ENCODE measurements at regions not wholly inside any gene's neighbourhood (a gene's known extent, or its start where the extent isn't known, plus 50 kb on each side); places are given as distances from the start of the nearest gene placed in this dataset.

DNA sequence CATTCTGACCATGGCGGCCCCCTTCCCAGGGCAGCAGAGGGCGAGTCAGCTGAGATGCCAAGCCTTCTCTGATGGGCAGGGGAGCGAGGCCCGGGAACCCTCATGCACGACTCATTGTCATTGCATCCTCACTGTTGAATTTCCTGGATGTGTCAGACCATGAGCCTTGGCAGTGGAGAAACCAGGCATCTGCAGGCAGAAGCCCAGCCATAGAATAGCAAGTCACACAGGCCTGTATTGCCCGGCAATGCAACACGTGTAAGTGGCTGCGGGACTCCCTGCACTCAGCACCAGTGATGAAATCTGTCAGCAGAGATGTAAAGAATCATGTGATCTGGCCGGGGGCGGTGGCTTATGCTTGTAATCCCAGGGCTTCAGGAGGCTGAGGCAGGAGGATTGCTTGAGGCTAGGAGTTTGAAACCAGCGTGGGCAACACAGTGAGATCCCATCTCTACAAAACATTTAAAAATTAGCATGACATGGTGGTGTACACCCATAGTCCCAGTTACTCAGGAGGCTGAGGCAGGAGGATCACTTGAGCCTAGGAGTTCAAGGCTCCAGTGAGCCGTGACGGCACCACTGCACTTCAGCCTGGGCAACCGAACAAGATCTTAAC, 199.7 kb downstream of the KATNAL1 start:
- DNase-seq (ENCODE audit: low spot score): no peak

DNA sequence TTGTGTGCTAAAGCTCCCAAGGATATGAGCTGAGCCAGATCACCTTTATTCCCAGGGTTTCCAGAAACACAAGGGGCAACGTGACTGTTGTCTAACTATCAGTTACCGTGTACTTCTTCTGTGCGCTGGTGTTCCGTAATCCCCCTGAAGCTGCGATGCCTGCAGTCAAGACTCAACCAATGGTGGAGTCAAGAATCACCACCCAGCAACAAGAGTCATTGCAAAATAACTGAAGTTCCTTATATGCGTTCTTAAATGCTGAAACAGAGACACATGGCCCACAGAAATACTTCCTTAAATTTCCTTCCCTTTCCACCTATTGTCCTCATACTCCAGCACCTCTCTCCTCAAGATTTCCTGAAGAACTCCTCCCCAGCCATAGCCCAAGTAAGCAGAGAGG, 200.2 kb downstream of the KATNAL1 start:
- DNase-seq (ENCODE audit: low spot score): no peak

DNA sequence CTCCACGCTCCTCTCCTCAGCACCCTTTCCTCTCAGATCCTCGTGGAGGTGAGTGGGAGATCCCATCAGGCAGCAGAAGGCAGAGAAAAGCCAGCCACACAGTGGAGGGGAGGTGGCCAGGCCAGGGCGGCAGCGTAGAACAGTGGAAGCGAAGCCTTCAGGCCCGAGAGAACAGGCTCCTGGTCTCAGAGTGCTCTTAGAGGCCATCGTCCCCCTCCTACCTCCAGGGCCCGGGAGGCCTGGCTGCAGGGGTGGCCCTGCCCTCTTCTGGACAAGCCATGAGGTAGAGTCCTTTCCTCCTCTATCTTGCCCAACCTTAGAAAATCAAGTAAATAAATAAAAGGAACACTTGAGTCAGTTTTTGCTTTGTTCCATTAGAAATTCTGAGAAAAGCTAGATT, 202.0 kb downstream of the KATNAL1 start:
- DNase-seq (ENCODE audit: low spot score): no peak

DNA sequence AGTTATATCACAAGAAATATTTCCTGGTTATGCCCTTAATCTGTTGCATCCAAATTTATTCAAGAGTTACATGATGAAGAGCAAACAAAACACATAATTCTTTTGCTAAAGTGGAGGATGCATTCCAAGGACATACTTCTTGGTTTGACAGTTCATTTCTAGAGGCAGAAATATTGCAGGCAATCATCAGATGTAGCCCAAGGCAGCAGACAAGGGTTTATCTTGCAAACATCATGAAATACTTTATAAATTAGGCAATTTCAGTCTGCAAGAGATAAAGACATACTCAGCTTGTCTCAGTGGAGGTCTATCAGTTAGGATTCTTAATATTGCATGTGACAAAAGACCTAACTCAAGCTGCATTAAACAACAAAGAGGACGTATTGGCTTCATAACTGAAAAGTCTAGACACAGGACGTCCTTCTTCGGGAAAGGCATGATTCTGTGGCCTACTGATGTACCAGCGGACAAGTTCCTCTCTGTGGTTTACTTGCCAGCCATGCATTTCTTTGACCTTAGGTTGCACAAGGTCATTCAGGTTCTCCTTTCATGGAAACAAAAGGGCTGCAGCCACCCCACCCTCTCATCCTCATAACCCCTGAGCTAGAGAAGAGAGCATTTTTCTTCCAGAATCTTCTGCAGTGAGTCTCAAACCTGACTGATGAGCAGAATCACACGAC, 204.1 kb downstream of the KATNAL1 start:
- DNase-seq (ENCODE audit: low spot score): no peak

DNA sequence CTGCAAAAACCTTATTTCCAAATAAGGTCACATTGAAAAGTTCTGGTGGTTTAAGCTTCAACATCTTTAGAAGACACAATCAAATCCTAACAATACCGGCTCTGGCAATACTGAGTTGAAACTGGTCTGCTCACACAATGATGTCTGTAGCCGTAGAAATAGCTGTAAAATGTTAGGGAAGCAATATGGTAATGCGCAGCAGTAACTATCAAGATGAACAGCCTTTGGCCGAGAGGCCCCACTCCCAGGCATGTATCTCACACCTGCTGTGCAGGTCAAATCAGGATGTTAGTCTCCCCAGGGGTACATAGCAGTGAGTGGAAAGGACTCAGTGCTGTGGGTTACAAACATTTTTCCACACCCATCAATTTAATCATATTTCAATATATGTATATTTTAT, 207.1 kb downstream of the KATNAL1 start:
- DNase-seq (ENCODE audit: low spot score): no peak

DNA sequence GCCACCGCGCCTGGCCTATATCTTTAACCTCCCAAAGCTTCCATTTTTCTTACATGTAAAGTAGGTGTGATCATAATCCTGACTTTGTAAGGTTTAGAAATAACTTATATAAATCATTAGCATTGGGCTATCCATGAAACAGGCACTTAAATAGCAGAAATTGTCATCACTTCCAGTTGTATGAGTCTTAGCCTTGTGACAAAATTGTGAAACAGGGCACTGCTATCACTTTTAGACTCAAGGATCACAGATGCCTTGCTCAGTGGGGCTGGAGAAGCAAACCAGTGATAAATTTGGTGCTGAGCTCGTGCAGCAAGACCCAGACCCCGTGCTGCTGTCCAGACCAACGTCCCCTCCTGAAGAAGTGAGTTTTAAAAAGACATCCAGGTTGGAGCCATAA, 209.7 kb downstream of the KATNAL1 start:
- DNase-seq (ENCODE audit: low spot score): no peak

DNA sequence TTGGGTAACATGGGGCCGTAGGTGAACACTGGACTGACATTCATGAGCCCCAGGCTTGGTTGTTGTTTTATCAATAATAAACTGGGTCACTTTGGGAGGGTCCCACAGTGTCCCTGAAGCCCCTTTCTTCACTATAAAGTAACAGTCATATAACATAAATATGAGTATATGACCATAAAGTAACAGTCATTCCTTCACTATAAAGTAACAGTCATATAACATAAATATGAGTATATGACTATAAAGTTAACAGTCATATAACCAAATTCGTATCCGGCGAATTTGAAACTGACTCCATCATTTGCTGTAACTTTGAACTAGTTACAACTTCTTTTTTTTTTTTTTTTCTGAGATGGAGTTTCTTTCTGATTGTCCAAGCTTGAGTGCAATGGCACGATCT, 210.3 kb downstream of the KATNAL1 start:
- DNase-seq (ENCODE audit: low spot score): no peak

DNA sequence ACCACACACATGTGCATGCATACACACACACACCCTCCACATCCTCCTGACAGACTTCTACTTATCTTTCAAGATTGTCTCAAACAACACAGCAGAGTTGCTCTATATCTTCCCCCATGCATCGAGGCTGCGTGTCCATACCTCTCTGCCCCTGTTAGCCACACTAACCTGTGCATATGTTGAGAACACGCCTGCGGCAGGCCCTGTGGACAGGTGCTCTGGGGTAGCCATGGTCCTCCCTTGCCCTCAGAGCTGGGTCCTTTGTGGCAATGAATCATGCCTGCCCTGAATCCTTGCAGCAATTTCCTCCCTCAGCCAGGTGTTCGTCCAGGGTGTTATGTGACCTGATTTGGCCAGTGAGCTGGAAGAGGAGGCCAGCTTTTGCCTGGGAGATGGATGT, 213.3 kb downstream of the KATNAL1 start:
- no peak for DNase-seq (ENCODE audit: low spot score)

DNA sequence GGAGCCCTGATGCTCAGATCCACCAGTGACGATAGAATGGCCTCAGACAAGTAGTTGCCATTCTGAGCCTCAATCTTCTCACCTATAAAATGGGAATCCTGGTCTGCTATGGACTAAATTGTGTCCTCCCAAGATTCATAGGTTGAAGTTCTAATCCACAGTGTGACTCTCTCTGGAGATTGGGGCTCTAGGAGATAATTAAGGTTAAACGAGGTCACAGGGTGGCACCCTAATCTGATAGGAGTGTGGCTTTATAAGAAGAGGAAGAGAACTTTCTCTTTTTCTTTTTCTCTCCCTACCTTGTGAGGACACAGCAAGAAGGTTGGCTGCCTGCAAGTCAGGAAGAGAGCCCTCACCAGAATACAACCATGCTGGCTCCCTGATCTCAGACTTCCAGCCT, 214.1 kb downstream of the KATNAL1 start:
- no peak for DNase-seq (ENCODE audit: low spot score)

DNA sequence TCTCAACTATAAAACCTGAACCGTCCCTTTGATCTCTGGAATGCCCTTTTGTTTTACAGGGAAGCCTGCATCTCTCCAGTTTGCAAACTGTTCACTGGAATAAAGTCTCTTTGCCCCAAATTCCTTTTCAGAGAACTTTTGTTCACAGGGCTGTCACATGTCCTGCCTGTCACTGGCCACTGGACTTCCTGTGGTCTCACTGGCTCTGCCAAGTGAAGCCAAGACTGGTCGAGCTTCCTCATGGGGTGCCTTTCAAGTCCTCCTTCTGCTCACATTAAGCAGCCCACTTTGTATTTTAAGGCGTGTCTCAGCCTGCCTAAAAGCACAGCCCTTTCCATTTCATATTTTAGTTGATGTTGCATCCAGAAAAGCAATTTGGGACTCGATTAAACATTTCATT, 215.7 kb downstream of the KATNAL1 start:
- DNase-seq (ENCODE audit: low spot score): no peak

DNA sequence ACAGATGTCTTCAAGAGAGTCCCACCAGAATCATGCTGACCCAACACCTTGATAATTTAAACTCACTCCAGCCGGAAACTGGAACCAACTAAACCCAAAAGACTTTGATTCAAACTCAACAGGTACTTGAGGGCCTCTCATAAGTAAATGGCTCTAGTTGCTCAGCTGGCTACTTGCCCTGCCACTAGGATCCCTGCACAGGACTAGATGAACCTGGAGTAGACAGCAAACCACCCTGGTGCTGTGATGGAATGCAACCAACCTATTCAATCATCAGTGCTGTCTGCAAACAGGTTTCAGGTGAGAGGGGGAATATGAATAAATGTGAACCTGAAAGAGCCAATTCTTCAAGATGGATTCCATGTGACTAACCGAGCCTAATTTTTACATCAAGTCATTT, 216.3 kb downstream of the KATNAL1 start:
- DNase-seq (ENCODE audit: low spot score): no peak

DNA sequence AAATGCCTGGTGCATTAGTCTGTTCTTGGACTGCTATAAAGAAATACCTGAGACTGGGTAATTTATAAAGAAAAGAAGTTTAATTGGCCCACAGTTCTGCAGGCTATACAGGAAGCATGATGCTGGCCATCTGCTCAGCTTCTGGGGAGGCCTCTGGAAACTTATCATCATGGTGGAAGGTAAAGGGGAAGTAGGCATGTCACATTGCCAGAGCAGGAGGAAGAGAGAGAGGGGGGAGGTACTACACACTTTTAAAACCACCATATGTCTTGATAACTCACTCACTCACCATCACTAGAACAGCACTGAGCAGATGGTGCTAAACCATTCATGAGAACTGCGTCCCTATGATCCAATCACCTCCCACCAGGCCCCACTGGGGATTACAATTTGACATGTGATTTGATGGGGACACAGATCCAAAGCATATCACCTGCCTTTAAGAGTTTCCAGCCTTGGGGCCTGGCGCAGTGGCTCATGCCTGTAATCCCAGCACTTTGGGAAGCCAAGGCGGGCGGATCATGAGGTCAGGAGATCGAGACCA, 219.0 kb downstream of the KATNAL1 start:
- no peak for DNase-seq (ENCODE audit: low spot score)

DNA sequence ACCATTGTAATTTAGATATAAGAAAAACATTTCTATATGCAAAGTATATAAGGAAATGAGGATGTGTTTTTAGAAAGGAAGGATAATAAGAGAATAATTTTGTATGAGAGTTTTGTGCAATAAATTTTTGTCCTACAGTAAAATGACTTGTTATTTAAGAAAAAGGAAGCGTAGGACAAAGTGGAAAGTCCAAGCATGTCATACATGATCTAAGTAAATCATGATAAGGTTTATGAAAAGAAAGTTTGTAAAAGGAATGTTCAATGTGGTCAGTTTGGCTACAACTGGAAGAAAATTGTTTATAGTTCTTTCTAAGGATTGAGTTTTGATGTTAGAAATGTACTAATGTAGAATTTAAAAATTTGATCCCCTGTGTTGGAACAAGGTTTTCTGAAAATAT, 222.3 kb downstream of the KATNAL1 start:
- no peak for DNase-seq (ENCODE audit: low spot score)

DNA sequence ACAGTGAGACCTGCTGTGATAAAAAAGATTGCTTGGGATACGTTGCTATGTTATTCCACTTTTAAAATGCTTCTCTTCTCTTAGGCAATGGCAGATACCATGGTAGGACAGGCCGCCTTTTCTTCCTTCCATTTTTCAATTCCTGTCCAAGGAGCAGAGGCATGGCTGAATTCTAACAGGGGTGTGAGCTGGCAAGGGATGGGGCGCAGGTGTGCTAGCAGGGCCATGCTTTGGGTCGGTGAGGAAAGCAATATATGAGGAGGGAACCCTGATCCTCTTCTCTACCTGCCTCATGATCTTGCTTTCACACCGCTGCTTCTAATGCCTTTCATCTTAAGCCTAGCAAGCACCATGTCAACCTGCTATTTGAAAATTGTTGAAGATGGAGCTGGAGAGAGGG, 225.0 kb downstream of the KATNAL1 start:
- DNase-seq (ENCODE audit: low spot score): no peak

DNA sequence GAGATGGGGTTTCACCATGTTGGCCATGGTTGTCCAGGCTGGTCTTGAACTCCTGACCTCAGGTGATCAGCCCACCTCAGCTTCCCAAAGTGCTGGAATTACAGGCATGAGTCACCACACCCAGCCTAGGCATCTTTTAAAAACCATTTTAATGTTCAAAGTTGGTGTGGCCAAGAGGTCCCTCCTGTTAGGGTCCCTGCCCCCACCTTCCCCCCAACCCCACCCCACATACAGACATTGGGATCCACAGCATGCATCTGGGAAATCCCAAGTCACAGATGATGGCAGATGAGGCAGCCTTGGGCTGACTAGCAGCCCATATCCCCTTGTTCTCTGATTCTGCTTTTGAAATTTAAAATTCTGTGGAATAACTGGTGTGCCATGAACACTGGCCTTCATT, 226.0 kb downstream of the KATNAL1 start:
- no peak for DNase-seq (ENCODE audit: low spot score)

DNA sequence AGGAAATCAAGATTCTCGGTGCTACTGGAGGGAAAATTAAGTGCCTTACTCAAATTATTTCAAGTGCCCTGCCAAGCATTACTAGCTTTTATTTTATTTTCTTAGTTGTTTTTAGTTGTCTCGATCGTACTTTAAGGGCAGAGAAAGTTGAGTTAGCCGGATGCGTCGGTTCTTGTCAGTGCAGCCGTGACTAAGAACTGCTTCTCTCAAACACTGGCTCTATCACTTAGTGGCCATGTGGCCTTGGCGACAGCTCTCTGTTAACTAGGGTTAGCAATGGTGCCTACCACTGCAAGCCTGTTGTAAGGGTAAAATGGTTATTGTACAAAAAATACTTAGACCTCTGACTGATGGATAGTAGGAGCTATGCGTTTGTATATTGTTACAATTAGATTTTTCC, 227.8 kb downstream of the KATNAL1 start:
- DNase-seq (ENCODE audit: low spot score): no peak

DNA sequence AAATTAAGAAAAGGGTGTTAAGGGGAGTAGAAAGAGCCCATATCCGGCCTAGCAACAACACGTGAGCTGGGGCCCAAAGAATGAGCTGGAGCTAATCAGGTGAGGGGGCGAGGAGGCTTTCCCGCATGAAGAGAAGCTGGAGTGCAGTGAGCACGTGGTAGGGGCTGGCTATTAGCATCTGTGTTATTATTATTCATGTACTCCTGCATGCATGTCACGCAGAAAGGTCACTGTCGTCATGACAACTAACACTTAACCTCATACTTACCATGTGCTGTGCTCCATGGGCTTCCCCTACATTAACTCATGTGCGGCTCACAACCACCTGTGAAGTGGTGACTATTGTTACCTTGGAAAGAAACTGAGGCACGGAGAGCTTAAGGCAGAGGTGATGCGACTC, 227.6 kb upstream of the UBL3 start:
- DNase-seq (ENCODE audit: low spot score): no peak

DNA sequence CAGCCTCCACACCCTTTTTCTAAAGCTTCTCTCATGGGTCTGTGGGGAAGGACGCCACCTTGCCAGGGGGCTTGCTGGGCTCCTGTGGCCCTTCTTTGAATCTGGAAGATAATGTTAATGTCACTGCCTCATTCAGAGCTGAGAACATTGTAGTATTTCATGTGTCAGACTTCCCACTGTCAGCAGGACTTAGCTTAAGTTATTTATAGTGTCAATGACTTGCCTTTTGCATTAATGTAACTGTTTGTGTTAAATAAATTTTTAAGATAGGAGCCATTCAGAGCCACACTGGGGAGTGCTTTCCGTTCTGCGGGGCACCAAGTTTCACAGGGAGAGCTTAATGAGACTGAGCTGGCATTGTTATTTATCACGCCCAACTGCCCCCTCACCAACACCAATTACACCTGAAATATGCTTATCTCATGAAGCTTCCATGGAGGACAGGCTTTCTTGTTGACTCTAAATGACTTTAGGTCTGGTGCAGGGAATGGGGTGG, 226.9 kb upstream of the UBL3 start:
- DNase-seq (ENCODE audit: low spot score): no peak

DNA sequence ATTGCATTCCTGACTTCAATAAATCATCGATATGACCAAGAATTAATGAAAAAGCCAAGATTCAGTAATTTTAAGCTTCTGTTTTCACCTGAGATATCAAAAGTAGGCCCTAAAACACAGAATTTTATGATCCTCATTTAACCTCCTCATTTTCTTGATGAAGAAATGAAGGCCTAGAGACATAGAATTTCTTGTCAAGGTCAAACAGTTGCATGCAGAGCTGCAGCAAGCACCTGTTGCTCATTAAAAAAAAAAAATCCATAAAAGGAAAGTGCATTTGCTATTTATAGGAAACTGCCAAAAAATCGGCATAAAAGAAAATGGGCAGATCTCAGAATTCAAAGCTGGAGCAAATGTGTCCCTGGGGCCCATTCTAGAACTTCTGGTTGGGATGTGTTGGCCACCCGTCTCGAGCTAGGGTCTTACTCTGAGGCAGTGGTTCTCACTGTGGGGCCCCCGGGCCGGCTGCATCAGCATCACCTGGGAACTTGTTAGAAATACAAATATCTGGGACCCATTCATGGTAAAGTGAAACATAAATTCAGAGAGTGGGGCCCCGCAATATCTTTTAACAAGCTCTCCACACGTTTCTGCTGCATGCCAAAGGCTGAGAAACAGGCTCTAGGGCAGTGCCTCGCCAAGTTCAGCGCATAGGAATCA, 224.7 kb upstream of the UBL3 start:
- no peak for DNase-seq (ENCODE audit: low spot score)

DNA sequence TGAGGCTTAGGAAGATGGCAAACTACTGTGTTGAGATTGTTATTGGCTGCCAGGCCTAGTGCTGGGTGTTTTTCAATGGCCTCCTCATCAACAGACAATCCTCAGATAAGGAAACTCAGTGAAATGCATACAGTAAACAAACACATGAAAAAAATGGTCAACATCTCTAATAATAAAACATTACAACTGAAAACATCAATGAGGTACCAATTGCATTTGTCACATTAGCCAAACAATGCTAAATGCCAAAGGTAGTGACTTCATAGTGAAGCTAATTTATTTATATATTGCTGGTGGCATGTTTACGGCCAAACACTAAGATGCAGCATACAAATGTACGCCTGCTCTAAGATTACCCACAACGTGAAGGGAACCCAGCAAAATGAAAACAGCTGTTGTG, 224.0 kb upstream of the UBL3 start:
- DNase-seq (ENCODE audit: low spot score): no peak

DNA sequence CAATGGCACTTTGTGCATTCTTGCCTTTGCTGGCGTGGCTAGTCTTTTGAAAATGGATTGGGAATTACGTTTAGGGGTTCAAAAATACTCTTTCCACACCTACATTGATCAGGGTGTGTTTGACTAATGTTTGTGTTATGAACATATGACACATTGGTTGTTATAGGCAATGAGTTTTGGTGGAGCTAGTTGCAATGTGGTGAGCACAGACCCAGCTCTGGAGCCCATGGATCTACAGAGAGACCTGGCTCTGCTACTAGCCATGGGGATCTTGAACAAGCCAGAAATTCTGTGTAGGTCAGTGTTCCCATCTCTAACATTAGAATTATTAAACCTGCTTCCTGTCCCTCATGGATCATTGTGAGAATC, 222.4 kb upstream of the UBL3 start:
- no peak for DNase-seq (ENCODE audit: low spot score)

DNA sequence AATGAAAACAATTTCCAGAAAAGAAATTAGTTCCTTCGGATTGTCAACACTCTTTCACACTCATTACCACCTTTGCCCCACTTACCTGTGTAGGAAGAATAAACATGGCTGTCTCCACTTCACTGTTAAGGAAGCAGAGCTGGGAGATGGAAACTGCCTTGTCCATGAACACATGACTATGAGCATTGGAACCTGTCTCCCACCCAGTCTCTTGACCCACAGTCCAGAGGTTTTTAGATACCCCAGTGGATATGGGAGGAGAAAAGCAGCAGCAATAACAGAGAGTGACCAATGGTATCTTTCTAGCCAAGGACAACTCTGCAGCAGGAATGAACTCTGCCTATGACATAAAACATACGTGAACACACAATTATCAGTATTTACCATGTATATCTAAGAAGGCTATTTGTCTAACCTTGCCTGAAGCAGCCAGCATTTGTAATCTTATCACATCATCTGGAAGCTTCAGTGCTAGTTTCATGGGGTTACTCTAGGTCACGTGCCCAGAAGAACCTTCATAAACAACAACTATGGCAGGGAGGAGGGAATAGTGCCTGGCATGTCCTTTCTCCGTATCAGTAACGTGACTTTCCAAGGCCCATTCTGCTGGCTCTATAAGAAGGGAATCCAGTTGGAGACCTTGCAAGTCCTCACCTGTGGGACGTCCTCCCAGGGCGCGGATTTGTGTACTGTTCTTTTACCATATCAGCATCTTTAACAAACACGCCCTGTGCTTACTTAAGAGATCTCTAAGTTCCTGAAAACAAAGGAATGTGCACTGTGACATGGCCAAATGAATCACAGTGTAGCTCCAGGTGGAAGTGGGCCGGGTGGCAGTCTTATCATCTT, 221.8 kb upstream of the UBL3 start:
- no peak for DNase-seq (ENCODE audit: low spot score)

All from COLO829 (cell line).